ENCODE measurements at regions not wholly inside any gene's neighbourhood (a gene's known extent, or its start where the extent isn't known, plus 50 kb on each side); places are given as distances from the start of the nearest gene placed in this dataset.
"Not testable (repeated sequence)": the region's sequence is repeated elsewhere in the genome, so short reads cannot be mapped to it uniquely, and the experiment has no call there.

DNA sequence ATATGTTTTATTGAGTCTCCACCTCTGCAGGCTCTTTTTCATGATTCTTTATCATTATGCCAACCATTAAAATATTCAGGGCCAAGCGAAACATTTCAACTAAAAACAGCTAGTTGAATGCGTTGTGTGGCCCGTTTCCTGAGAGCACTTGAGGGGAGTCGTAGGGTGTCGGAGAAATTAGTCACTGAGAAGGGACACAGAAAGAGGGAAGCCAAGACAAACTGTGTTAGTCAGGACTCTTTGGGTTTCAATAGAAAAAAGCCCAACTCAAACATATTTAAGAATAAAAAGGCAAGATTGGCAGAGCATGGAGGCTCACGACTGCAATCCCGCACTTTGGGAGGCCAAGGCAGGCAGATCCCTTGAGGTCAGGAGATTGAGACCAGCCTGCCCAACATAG, 58.9 kb downstream of the MAFB start:
- TF ChIP-seq, protein P1, sequence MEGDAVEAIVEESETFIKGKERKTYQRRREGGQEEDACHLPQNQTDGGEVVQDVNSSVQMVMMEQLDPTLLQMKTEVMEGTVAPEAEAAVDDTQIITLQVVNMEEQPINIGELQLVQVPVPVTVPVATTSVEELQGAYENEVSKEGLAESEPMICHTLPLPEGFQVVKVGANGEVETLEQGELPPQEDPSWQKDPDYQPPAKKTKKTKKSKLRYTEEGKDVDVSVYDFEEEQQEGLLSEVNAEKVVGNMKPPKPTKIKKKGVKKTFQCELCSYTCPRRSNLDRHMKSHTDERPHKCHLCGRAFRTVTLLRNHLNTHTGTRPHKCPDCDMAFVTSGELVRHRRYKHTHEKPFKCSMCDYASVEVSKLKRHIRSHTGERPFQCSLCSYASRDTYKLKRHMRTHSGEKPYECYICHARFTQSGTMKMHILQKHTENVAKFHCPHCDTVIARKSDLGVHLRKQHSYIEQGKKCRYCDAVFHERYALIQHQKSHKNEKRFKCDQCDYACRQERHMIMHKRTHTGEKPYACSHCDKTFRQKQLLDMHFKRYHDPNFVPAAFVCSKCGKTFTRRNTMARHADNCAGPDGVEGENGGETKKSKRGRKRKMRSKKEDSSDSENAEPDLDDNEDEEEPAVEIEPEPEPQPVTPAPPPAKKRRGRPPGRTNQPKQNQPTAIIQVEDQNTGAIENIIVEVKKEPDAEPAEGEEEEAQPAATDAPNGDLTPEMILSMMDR (IDR thresholded peaks at IDR 0.05; ENCODE audit: unreplicated experiment) = no peak
- no peak for DNase-seq (ENCODE audit: low spot score, unreplicated experiment)
- Mint-ChIP-seq H3K4me1 (ENCODE audit: low read depth) (peaks cover 2% of the 10 kb centered on the region), H3K27me3 (no peaks in the 10 kb centered on the region), H3K4me3 (ENCODE audit: low read depth) (no peak overlapping the region), H3K9me3 (ENCODE audit: low read depth) (peaks cover 8% of the 10 kb centered on the region), H3K27ac (no peak overlapping the region), H3K36me3 (ENCODE audit: insufficient read depth) (no peaks in the 10 kb centered on the region)

- Mint-ChIP-seq H3K27ac (no peak overlapping the region), H3K27me3 (no peaks in the 10 kb centered on the region), H3K4me3 (ENCODE audit: low read depth) (no peak overlapping the region), H3K36me3 (ENCODE audit: insufficient read depth) (no peaks in the 10 kb centered on the region), H3K4me1 (ENCODE audit: low read depth) (peaks cover 2% of the 10 kb centered on the region), H3K9me3 (ENCODE audit: low read depth) (peaks cover 8% of the 10 kb centered on the region)
- DNase-seq (ENCODE audit: low spot score, unreplicated experiment) = no peak
- TF ChIP-seq, protein P1 (IDR thresholded peaks at IDR 0.05; ENCODE audit: unreplicated experiment) = no peak
These were observed 60.2 kb downstream of the MAFB start for GRCh38 chr20:40628877-40629276.

DNA sequence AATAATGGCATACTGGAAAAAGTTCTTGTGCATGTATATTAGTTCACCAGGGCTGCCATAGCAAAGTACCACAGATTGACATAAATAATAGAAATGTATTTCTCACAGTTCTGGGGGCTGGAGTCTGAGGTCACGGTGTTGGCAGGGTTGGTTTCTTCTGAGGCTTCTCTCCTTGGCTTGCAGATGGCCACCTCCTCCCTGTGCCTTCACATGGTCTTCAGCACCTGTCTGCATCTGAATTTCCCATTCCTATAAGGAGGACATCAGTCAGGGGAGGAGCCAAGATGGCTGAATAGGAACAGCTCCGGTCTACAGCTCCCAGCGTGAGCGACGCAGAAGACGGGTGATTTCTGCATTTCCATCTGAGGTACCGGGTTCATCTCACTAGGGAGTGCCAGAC, 70.0 kb downstream of the MAFB start:
- H3K4me3 Mint-ChIP-seq (ENCODE audit: low read depth) = peak overlapping the region; percentile 59
- not testable (repeated sequence) for H3K27ac Mint-ChIP-seq; DNase-seq (ENCODE audit: low spot score, unreplicated experiment); H3K36me3 Mint-ChIP-seq (ENCODE audit: insufficient read depth); H3K27me3 Mint-ChIP-seq; H3K4me1 Mint-ChIP-seq (ENCODE audit: low read depth); H3K9me3 Mint-ChIP-seq (ENCODE audit: low read depth)

- Mint-ChIP-seq H3K27me3 (no peaks in the 10 kb centered on the region), H3K36me3 (ENCODE audit: insufficient read depth) (no peaks in the 10 kb centered on the region), H3K27ac (no peak overlapping the region), H3K9me3 (ENCODE audit: low read depth) (no peaks in the 10 kb centered on the region), H3K4me1 (ENCODE audit: low read depth) (peaks cover 2% of the 10 kb centered on the region), H3K4me3 (ENCODE audit: low read depth) (no peak overlapping the region)
- no peak for DNase-seq (ENCODE audit: low spot score, unreplicated experiment)
- TF ChIP-seq, protein P1 (IDR thresholded peaks at IDR 0.05; ENCODE audit: unreplicated experiment) = no peak
These were observed 71.4 kb downstream of the MAFB start for GRCh38 chr20:40617594-40617993.

DNA sequence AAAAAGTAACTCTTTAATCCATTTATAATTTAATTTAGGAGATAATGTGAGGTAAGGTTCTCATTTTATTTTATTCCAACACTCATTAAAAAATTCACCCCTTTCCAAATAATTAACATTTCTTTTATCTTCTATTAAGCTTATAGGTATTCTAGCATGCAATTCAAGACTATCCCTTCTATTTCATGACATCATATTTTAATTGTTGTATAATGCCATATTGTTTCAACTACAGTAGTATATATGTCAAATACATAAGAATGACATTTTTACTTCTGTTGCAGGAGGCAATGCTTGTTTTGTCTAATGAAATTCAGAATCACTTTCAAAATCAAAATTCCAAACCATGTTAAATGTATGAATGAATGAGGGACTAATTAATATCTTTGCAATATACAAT, 76.2 kb downstream of the MAFB start:
- H3K4me1 Mint-ChIP-seq (ENCODE audit: low read depth) = no peaks in the 10 kb centered on the region
- H3K9me3 Mint-ChIP-seq (ENCODE audit: low read depth) = no peaks in the 10 kb centered on the region
- no peak overlapping the region for H3K27ac Mint-ChIP-seq
- no peaks in the 10 kb centered on the region for H3K27me3 Mint-ChIP-seq
- TF ChIP-seq, protein P1 (IDR thresholded peaks at IDR 0.05; ENCODE audit: unreplicated experiment) = no peak
- H3K4me3 Mint-ChIP-seq (ENCODE audit: low read depth) = no peak overlapping the region
- no peaks in the 10 kb centered on the region for H3K36me3 Mint-ChIP-seq (ENCODE audit: insufficient read depth)
- no peak for DNase-seq (ENCODE audit: low spot score, unreplicated experiment)

- Mint-ChIP-seq H3K36me3 (ENCODE audit: insufficient read depth) (no peaks in the 10 kb centered on the region), H3K4me1 (ENCODE audit: low read depth) (no peaks in the 10 kb centered on the region), H3K27ac (no peak overlapping the region), H3K27me3 (no peaks in the 10 kb centered on the region), H3K4me3 (ENCODE audit: low read depth) (no peak overlapping the region), H3K9me3 (ENCODE audit: low read depth) (no peaks in the 10 kb centered on the region)
- DNase-seq (ENCODE audit: low spot score, unreplicated experiment) = no peak
- TF ChIP-seq, protein P1 (IDR thresholded peaks at IDR 0.05; ENCODE audit: unreplicated experiment) = no peak
These were observed 76.8 kb downstream of the MAFB start for GRCh38 chr20:40612247-40612646.

Measured in progenitor cell of endocrine pancreas (in vitro differentiated cells).